HG02884 (cell line): ENCODE measurements at regions not wholly inside any gene's neighbourhood (a gene's known extent, or its start where the extent isn't known, plus 50 kb on each side); places are given as distances from the start of the nearest gene placed in this dataset.

ENCODE experiments used
- ATAC-seq: cut with Tn5 transposase; IDR thresholded peaks from one replicate; pipeline ENCODE4 v1.9.1; 2021; ENCODE audit warnings: mild to moderate bottlenecking, moderate library complexity; ENCODE audit not compliant: unreplicated experiment

- ATAC-seq = no peak
Observed at GRCh38 chr6:147621263-147621662, 112.8 kb downstream of the SAMD5 start.

GRCh38 chr6:147621961-147622360 lies 113.5 kb downstream of the SAMD5 start:
- ATAC-seq = no peak

GRCh38 chr6:147624946-147625515 lies 116.5 kb downstream of the SAMD5 start:
- no peak for ATAC-seq

GRCh38 chr6:147625946-147626345 lies 117.5 kb downstream of the SAMD5 start:
- ATAC-seq = no peak

GRCh38 chr6:147627411-147627810 lies 118.9 kb downstream of the SAMD5 start:
- ATAC-seq = no peak

- no peak for ATAC-seq
Observed at GRCh38 chr6:147633191-147633590, 124.7 kb downstream of the SAMD5 start.

- ATAC-seq = no peak
Observed at GRCh38 chr6:147637620-147638195, 129.2 kb downstream of the SAMD5 start.

GRCh38 chr6:147639279-147639678 lies 130.8 kb downstream of the SAMD5 start:
- no peak for ATAC-seq

- ATAC-seq = no peak
Observed at GRCh38 chr6:147640606-147641005, 132.1 kb downstream of the SAMD5 start.

- ATAC-seq = no peak
Observed at GRCh38 chr6:147641511-147641910, 133.0 kb downstream of the SAMD5 start.

- no peak for ATAC-seq
Observed at GRCh38 chr6:147642458-147642857, 134.0 kb downstream of the SAMD5 start.

GRCh38 chr6:147643341-147644200 lies 135.1 kb downstream of the SAMD5 start:
- no peak for ATAC-seq

- no peak for ATAC-seq
Observed at GRCh38 chr6:147648916-147649315, 140.4 kb downstream of the SAMD5 start.

- no peak for ATAC-seq
Observed at GRCh38 chr6:147651249-147652063, 143.0 kb downstream of the SAMD5 start.

GRCh38 chr6:147653631-147654030 lies 145.1 kb downstream of the SAMD5 start:
- ATAC-seq = no peak

GRCh38 chr6:147654103-147654845 lies 145.8 kb downstream of the SAMD5 start:
- ATAC-seq = no peak

- ATAC-seq = no peak
Observed at GRCh38 chr6:147660334-147661311, 152.1 kb downstream of the SAMD5 start.

- no peak for ATAC-seq
Observed at GRCh38 chr6:147662646-147663045, 154.2 kb downstream of the SAMD5 start.

- no peak for ATAC-seq
Observed at GRCh38 chr6:147664092-147664491, 155.6 kb downstream of the SAMD5 start.
